Astrocyte (in vitro differentiated cells and primary cell): ENCODE measurements at regions not wholly inside any gene's neighbourhood (a gene's known extent, or its start where the extent isn't known, plus 50 kb on each side); places are given as distances from the start of the nearest gene placed in this dataset.

Experiments used
- EZH2 ChIP-seq: IDR thresholded peaks from 2 replicates; pipeline ENCODE4 v1.6.1; 2012; ENCODE audit warnings: mild to moderate bottlenecking, low read length, inconsistent platforms; ENCODE audit not compliant: insufficient read depth
- TF ChIP-seq, protein P1 (sequence below): IDR thresholded peaks from 2 replicates; pipeline ENCODE4 v1.5.1; 2011; ENCODE audit warnings: low read depth, mild to moderate bottlenecking, inconsistent platforms, low read length, moderate library complexity; ENCODE audit not compliant: insufficient read depth

DNA sequence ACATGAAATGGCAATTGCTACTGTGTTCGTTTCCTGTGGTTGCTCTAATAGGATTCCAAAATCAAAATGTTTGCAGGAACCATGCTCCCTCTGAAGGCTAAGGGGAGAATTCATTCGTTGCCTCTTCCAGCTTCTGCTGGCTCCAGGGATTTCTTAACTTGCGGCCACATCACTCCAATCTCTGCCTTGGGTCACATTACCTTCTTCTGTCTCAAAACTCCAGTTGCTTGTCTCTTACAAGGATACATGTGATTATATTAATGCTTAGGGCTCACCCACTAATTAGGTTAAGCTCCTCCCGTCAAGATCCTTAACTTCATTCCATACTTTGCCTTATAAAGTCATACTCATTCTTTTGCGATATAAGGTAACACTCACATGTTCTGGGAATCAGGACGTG is 208.4 kb downstream of the RBM46 start:
- TF ChIP-seq, protein P1, sequence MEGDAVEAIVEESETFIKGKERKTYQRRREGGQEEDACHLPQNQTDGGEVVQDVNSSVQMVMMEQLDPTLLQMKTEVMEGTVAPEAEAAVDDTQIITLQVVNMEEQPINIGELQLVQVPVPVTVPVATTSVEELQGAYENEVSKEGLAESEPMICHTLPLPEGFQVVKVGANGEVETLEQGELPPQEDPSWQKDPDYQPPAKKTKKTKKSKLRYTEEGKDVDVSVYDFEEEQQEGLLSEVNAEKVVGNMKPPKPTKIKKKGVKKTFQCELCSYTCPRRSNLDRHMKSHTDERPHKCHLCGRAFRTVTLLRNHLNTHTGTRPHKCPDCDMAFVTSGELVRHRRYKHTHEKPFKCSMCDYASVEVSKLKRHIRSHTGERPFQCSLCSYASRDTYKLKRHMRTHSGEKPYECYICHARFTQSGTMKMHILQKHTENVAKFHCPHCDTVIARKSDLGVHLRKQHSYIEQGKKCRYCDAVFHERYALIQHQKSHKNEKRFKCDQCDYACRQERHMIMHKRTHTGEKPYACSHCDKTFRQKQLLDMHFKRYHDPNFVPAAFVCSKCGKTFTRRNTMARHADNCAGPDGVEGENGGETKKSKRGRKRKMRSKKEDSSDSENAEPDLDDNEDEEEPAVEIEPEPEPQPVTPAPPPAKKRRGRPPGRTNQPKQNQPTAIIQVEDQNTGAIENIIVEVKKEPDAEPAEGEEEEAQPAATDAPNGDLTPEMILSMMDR, result no peak
- TF ChIP-seq EZH2, result no peak
